Suprapubic skin (tissue), 4 donors: ENCODE measurements at regions not wholly inside any gene's neighbourhood (a gene's known extent, or its start where the extent isn't known, plus 50 kb on each side); places are given as distances from the start of the nearest gene placed in this dataset.

Experiments
- EP300 ChIP-seq: sonication (generic); formaldehyde crosslinking; IDR thresholded peaks from one replicate; pipeline ENCODE4 v1.6.1; 2017; ENCODE audit warnings: antibody characterized with exemption
- POLR2A ChIP-seq, 2 donors: fragments of 450-650 bp; IDR thresholded peaks; one replicate each; pipeline ENCODE4 v1.6.1; 2017; ENCODE audit warnings: antibody characterized with exemption in 2 of 2, mild to moderate bottlenecking in 2 of 2, moderate library complexity in 2 of 2
- POLR2AphosphoS5 ChIP-seq, 3 donors: sonication (generic); formaldehyde crosslinking; IDR thresholded peaks; one replicate each; pipeline ENCODE4 v1.6.1; 2017; ENCODE audit warnings: antibody characterized with exemption in 3 of 3
- TF ChIP-seq, protein P1 (sequence below), 2 donors: fragments of 200-600 bp in 1 of 2; fragments of 450-650 bp in 1 of 2; sonication (generic) in 1 of 2; IDR thresholded peaks; one replicate each; pipeline ENCODE4 v1.5.1; 2016 to 2019; ENCODE audit warnings: antibody characterized with exemption in 2 of 2, mild to moderate bottlenecking in 1 of 2, moderate library complexity in 1 of 2

- TF ChIP-seq, protein P1, sequence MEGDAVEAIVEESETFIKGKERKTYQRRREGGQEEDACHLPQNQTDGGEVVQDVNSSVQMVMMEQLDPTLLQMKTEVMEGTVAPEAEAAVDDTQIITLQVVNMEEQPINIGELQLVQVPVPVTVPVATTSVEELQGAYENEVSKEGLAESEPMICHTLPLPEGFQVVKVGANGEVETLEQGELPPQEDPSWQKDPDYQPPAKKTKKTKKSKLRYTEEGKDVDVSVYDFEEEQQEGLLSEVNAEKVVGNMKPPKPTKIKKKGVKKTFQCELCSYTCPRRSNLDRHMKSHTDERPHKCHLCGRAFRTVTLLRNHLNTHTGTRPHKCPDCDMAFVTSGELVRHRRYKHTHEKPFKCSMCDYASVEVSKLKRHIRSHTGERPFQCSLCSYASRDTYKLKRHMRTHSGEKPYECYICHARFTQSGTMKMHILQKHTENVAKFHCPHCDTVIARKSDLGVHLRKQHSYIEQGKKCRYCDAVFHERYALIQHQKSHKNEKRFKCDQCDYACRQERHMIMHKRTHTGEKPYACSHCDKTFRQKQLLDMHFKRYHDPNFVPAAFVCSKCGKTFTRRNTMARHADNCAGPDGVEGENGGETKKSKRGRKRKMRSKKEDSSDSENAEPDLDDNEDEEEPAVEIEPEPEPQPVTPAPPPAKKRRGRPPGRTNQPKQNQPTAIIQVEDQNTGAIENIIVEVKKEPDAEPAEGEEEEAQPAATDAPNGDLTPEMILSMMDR (IDR thresholded peaks at IDR 0.05), result no peak
- TF ChIP-seq POLR2AphosphoS5 (IDR thresholded peaks at IDR 0.05), result no peak
- no peak for TF ChIP-seq EP300
- TF ChIP-seq POLR2A (IDR thresholded peaks at IDR 0.05), result no peak
Measured at GRCh38 chr6:3908961-3909360, 59.8 kb downstream of the FAM50B start.
